IMR-90 (cell line): ENCODE measurements at regions not wholly inside any gene's neighbourhood (a gene's known extent, or its start where the extent isn't known, plus 50 kb on each side); places are given as distances from the start of the nearest gene placed in this dataset.

Experiments used
- ATAC-seq: fragments of 200-7000 bp; cut with Tn5 transposase; 2 replicates; pipeline ENCODE4 v1.9.1; 2020; ENCODE audit warnings: low read depth, mild to moderate bottlenecking, moderate library complexity
- BruUV-seq: library from RNA; stranded (reverse); fragments of 400-500 nt; replicated peaks from 2 replicates; lab custom pipeline; 2021; lab: Mats Ljungman, UMichigan
- CTCF ChIA-PET: fragments of 300-600 bp; formaldehyde crosslinking; extraction: SDS; loops from one replicate; lab custom pipeline; 2021; ENCODE audit warnings: antibody characterized with exemption; lab: Yijun Ruan, JAX
- POLR2A ChIA-PET: fragments of 300-600 bp; sonication (Branson Sonifier 250); formaldehyde crosslinking; loops from one replicate; lab custom pipeline; 2022; ENCODE audit warnings: antibody characterized with exemption; ENCODE audit not compliant: unreplicated experiment; lab: Charles Lee
- DNase-seq: peaks from one replicate; pipeline ENCODE4 v3.0.0; 2013
- H2AFZ ChIP-seq: replicated peaks from 2 replicates; pipeline ENCODE3; 2013; ENCODE audit warnings: low read length, mild to moderate bottlenecking; ENCODE audit not compliant: poor library complexity
- H2AK5ac ChIP-seq: 2 replicates; pipeline ENCODE4 v1.6.1; 2013; ENCODE audit warnings: low read depth, low read length, inconsistent platforms
- H2AK9ac ChIP-seq: replicated peaks from 2 replicates; pipeline ENCODE3; 2013; ENCODE audit warnings: mild to moderate bottlenecking, low read depth, low read length, moderate library complexity; ENCODE audit not compliant: poor library complexity
- H2BK120ac ChIP-seq: 2 replicates; pipeline ENCODE4 v1.6.1; 2013; ENCODE audit warnings: low read depth, low read length, inconsistent platforms
- H2BK15ac ChIP-seq: 3 replicates; pipeline ENCODE4 v1.6.1; 2013; ENCODE audit warnings: low read depth, low read length, inconsistent platforms
- H2BK20ac ChIP-seq: 2 replicates; pipeline ENCODE4 v1.6.1; 2013; ENCODE audit warnings: low read depth, mild to moderate bottlenecking, inconsistent platforms, low read length, moderate library complexity
- H2BK5ac ChIP-seq: 2 replicates; pipeline ENCODE4 v1.6.1; 2013; ENCODE audit warnings: mild to moderate bottlenecking, low read depth, low read length, inconsistent platforms; ENCODE audit not compliant: poor library complexity, severe bottlenecking
- H3K14ac ChIP-seq: replicated peaks from 2 replicates; pipeline ENCODE4 v1.6.1; 2013; ENCODE audit warnings: low read depth, low read length, inconsistent platforms
- H3K18ac ChIP-seq: 2 replicates; pipeline ENCODE4 v1.6.1; 2013; ENCODE audit warnings: low read depth, low read length, control low read depth
- H3K23ac ChIP-seq: 2 replicates; pipeline ENCODE4 v1.6.1; 2013; ENCODE audit warnings: low read depth, low read length, inconsistent platforms
- H3K27ac ChIP-seq: 2 replicates; pipeline ENCODE4 v1.5.1; 2013; ENCODE audit warnings: mild to moderate bottlenecking, control low read depth, low read length; ENCODE audit not compliant: insufficient read depth
- H3K27me3 ChIP-seq: 2 replicates; pipeline ENCODE4 v1.6.1; 2013; ENCODE audit warnings: low read length; ENCODE audit not compliant: control insufficient read depth, insufficient read depth
- H3K36me3 ChIP-seq: 2 replicates; pipeline ENCODE4 v1.6.1; 2013; ENCODE audit warnings: low read length, mixed read lengths; ENCODE audit not compliant: control insufficient read depth, insufficient read depth
- H3K4ac ChIP-seq: 2 replicates; pipeline ENCODE4 v1.6.1; 2013; ENCODE audit warnings: low read depth, low read length, inconsistent platforms
- H3K4me1 ChIP-seq: 2 replicates; pipeline ENCODE4 v1.6.1; 2013; ENCODE audit warnings: low read length, mixed read lengths; ENCODE audit not compliant: control insufficient read depth, insufficient read depth
- H3K4me2 ChIP-seq: 2 replicates; pipeline ENCODE4 v1.6.1; 2013; ENCODE audit warnings: low read depth, mild to moderate bottlenecking, control low read depth, low read length, moderate library complexity
- H3K4me3 ChIP-seq: 2 replicates; pipeline ENCODE4 v1.5.1; 2013; ENCODE audit warnings: low read depth, mild to moderate bottlenecking, control low read depth, low read length, moderate library complexity; ENCODE audit not compliant: insufficient read depth
- H3K56ac ChIP-seq: 2 replicates; pipeline ENCODE4 v1.6.1; 2013; ENCODE audit warnings: low read length, inconsistent platforms; ENCODE audit not compliant: insufficient read depth; ENCODE audit errors: extremely low read depth
- H3K79me1 ChIP-seq, 2 experiments: 2 replicates each; pipeline ENCODE4 v1.6.1; 2013; ENCODE audit warnings: low read length in 2 of 2, inconsistent platforms in 1 of 2, low read depth in 1 of 2
- H3K9ac ChIP-seq: 2 replicates; pipeline ENCODE4 v1.6.1; 2013; ENCODE audit warnings: low read depth, low read length, control low read depth
- H3K9me1 ChIP-seq: 2 replicates; pipeline ENCODE4 v1.6.1; 2013; ENCODE audit warnings: low read length, inconsistent platforms; ENCODE audit not compliant: insufficient read depth
- H3K9me3 ChIP-seq: 2 replicates; pipeline ENCODE4 v1.6.1; 2013; ENCODE audit warnings: low read length; ENCODE audit not compliant: control insufficient read depth, insufficient read depth
- H4K20me1 ChIP-seq: 2 replicates; pipeline ENCODE4 v1.6.1; 2013; ENCODE audit warnings: low read length, inconsistent platforms; ENCODE audit not compliant: insufficient read depth
- H4K5ac ChIP-seq: 2 replicates; pipeline ENCODE4 v1.6.1; 2013; ENCODE audit warnings: mild to moderate bottlenecking, low read depth, low read length, control low read depth
- H4K8ac ChIP-seq, 2 experiments: 2 replicates each; pipeline ENCODE4 v1.6.1; 2013; ENCODE audit warnings: low read depth in 2 of 2, low read length in 2 of 2, control low read depth in 1 of 2, inconsistent platforms in 1 of 2
- H4K91ac ChIP-seq: 2 replicates; pipeline ENCODE4 v1.6.1; 2013; ENCODE audit warnings: low read depth, low read length, inconsistent platforms; ENCODE audit not compliant: insufficient read depth
- BHLHE40 ChIP-seq: fragments of 150-350 bp; IDR thresholded peaks from 2 replicates; pipeline ENCODE4 v1.6.1; 2016; ENCODE audit warnings: mild to moderate bottlenecking, low read depth, low read length
- CEBPB ChIP-seq: IDR thresholded peaks from 2 replicates; pipeline ENCODE4 v1.6.1; 2012; ENCODE audit warnings: low read depth, low read length, improper control_type of control experiment
- CHD1 ChIP-seq: IDR thresholded peaks from 2 replicates; pipeline ENCODE4 v1.6.1; 2012; ENCODE audit warnings: low read depth, low read length, improper control_type of control experiment
- CTCF ChIP-seq: conservative IDR thresholded peaks from 2 replicates; pipeline ENCODE4 v1.5.1; 2012; ENCODE audit warnings: mild to moderate bottlenecking, low read depth, low read length, improper control_type of control experiment
- ELK1 ChIP-seq: fragments of 150-350 bp; IDR thresholded peaks from 2 replicates; pipeline ENCODE4 v1.6.1; 2016; ENCODE audit warnings: low read depth, mild to moderate bottlenecking, low read length, moderate library complexity, borderline replicate concordance
- FOS ChIP-seq: fragments of 150-350 bp; IDR thresholded peaks from 2 replicates; pipeline ENCODE4 v1.6.1; 2016; ENCODE audit warnings: low read depth, low read length
- MAZ ChIP-seq: IDR thresholded peaks from 2 replicates; pipeline ENCODE4 v1.6.1; 2012; ENCODE audit warnings: low read depth, mild to moderate bottlenecking, low read length, improper control_type of control experiment, moderate library complexity, borderline replicate concordance
- MXI1 ChIP-seq: IDR thresholded peaks from 2 replicates; pipeline ENCODE4 v1.6.1; 2012; ENCODE audit warnings: low read depth, mild to moderate bottlenecking, low read length, moderate library complexity, borderline replicate concordance
- NFE2L2 ChIP-seq: fragments of 150-350 bp; IDR thresholded peaks from 2 replicates; pipeline ENCODE4 v1.6.1; 2016; ENCODE audit warnings: low read depth, mild to moderate bottlenecking, low read length
- POLR2A ChIP-seq: IDR thresholded peaks from 2 replicates; pipeline ENCODE4 v1.6.1; 2012; ENCODE audit warnings: mild to moderate bottlenecking, low read depth, low read length
- RAD21 ChIP-seq: IDR thresholded peaks from 2 replicates; pipeline ENCODE4 v1.6.1; 2012; ENCODE audit warnings: low read length, improper control_type of control experiment
- RCOR1 ChIP-seq: IDR thresholded peaks from 2 replicates; pipeline ENCODE4 v1.6.1; 2012; ENCODE audit warnings: mild to moderate bottlenecking, low read length, improper control_type of control experiment; ENCODE audit not compliant: insufficient replicate concordance
- RFX5 ChIP-seq: IDR thresholded peaks from 2 replicates; pipeline ENCODE4 v1.8.0; 2012; ENCODE audit warnings: low read depth, mild to moderate bottlenecking, low read length, moderate library complexity
- SMC3 ChIP-seq: fragments of 150-350 bp; IDR thresholded peaks from 2 replicates; pipeline ENCODE4 v1.6.1; 2016; ENCODE audit warnings: low read depth, mild to moderate bottlenecking, antibody characterized with exemption, low read length, moderate library complexity
- USF2 ChIP-seq: fragments of 150-350 bp; IDR thresholded peaks from 2 replicates; pipeline ENCODE4 v1.6.1; 2017; ENCODE audit warnings: mild to moderate bottlenecking, antibody characterized with exemption, low read length, low read depth
- WGBS, 2 experiments: methylation state at CpG; one replicate each; pipeline versions ENCODE4 v1.1.5 to v1.1.7; 2013; ENCODE audit warnings: missing lambda C conversion rate in 2 of 2; ENCODE audit not compliant: insufficient read length in 1 of 2; ENCODE audit errors: extremely low coverage in 2 of 2; 5-methylcytosine and 5-hydroxymethylcytosine counted together
- dilution Hi-C: fragments of 300-500 bp; cut with HindIII; formaldehyde crosslinking; loops from one replicate; pipeline ENCODE4 v1.14.3; 2018; ENCODE audit warnings: low sequenced_read_pairs; ENCODE audit not compliant: unreplicated experiment
- in situ Hi-C: fragments of 300-500 bp; cut with MboI; formaldehyde crosslinking; loops from 3 replicates; pipeline ENCODE4 v1.14.3; 2019; ENCODE audit warnings: low sequenced_read_pairs, inconsistent platforms, mixed read lengths
- intact Hi-C: fragments of 100-400 bp; cut with micrococcal nuclease; formaldehyde crosslinking; loops from 2 replicates; pipeline ENCODE4 v1.10.0; 2022

GRCh38 chr16:35207059-35207999 is 1747.9 kb downstream of the TP53TG3F start:
- DNase-seq = no peak
- no peak overlapping the region for H3K9ac ChIP-seq
- in situ Hi-C loops = no loop called here
- TF ChIP-seq USF2 (no peak), ELK1 (no peak), RCOR1 (no peak), CTCF (no peak), SMC3 (no peak), BHLHE40 (no peak), POLR2A (no peak), MXI1 (no peak), RAD21 (no peak), MAZ (no peak), CEBPB (no peak), NFE2L2 (no peak), RFX5 (no peak), FOS (no peak), CHD1 (no peak)

More at GRCh38 chr16:35207059-35207999, 1747.9 kb downstream of the TP53TG3F start:
- Histone ChIP-seq H3K4ac (no peak overlapping the region), H3K18ac (no peak overlapping the region), H2BK120ac (no peak overlapping the region), H3K27ac (no peak overlapping the region), H3K4me2 (no peak overlapping the region), H3K23ac (no peak overlapping the region), H3K79me1 (no peaks in the 10 kb centered on the region), H2BK20ac (no peak overlapping the region), H3K56ac (no peak overlapping the region), H2AFZ (no peak overlapping the region), H2BK5ac (no peak overlapping the region), H2AK5ac (no peak overlapping the region), H4K5ac (no peak overlapping the region), H2BK15ac (no peak overlapping the region), H3K36me3 (no peaks in the 10 kb centered on the region), H3K9me1 (no peaks in the 10 kb centered on the region), H2AK9ac (no peak overlapping the region), H4K20me1 (no peaks in the 10 kb centered on the region), H4K8ac (no peak overlapping the region), H3K4me1 (no peaks in the 10 kb centered on the region), H3K14ac (no peak overlapping the region), H4K91ac (no peak overlapping the region), H3K9me3 (peaks cover 12% of the 10 kb centered on the region; the same call in 1 of the 2 replicates), H3K27me3 (no peaks in the 10 kb centered on the region), H3K4me3 (no peak overlapping the region)
- dilution Hi-C loops = no loop called here
- intact Hi-C loops = no loop called here
- ChIA-PET CTCF (no interaction called here), POLR2A (no interaction called here)
- BruUV-seq = no TSS peak
- ATAC-seq = no peak
- 63% methylated on average over 16 of the region's 54 CpGs; no CpG with 5 or more reads in 1 of the 2 experiments for WGBS, 2 experiments
